ENCODE measurements at regions not wholly inside any gene's neighbourhood (a gene's known extent, or its start where the extent isn't known, plus 50 kb on each side); places are given as distances from the start of the nearest gene placed in this dataset.

DNA sequence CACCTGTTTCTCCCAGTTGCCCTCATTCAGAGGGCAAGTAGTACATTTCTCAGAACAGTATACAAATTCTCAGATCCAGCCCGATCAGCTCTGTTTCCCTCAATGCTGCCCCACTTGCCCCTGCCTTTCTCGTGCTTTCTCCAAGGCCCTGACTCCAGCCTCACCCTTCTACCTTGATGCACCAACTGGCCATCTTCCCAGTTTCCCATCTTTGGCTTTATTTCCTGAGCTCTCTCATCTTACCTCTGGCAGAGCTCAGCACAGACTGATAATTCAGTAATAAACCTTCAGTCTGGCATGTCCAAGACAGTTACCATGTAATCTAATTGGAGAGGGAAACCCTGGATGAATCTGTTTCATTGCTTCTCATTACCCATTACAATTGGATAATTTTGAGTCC is 184.5 kb upstream of the ISX start:
- Histone ChIP-seq H3K4me3 (no peak overlapping the region), H3K4me1 (no peaks in the 10 kb centered on the region), H3K27me3 (no peaks in the 10 kb centered on the region), H3K27ac (no peak overlapping the region), H3K36me3 (no peaks in the 10 kb centered on the region), H3K9me3 (no peaks in the 10 kb centered on the region)
- TF ChIP-seq, protein P1, sequence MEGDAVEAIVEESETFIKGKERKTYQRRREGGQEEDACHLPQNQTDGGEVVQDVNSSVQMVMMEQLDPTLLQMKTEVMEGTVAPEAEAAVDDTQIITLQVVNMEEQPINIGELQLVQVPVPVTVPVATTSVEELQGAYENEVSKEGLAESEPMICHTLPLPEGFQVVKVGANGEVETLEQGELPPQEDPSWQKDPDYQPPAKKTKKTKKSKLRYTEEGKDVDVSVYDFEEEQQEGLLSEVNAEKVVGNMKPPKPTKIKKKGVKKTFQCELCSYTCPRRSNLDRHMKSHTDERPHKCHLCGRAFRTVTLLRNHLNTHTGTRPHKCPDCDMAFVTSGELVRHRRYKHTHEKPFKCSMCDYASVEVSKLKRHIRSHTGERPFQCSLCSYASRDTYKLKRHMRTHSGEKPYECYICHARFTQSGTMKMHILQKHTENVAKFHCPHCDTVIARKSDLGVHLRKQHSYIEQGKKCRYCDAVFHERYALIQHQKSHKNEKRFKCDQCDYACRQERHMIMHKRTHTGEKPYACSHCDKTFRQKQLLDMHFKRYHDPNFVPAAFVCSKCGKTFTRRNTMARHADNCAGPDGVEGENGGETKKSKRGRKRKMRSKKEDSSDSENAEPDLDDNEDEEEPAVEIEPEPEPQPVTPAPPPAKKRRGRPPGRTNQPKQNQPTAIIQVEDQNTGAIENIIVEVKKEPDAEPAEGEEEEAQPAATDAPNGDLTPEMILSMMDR (IDR thresholded peaks at IDR 0.05): no peak
- no peak for TF ChIP-seq EP300 (IDR thresholded peaks at IDR 0.05; ENCODE audit: low read depth)
- TF ChIP-seq POLR2AphosphoS5 (IDR thresholded peaks at IDR 0.05): no peak
- no peak for TF ChIP-seq POLR2A (IDR thresholded peaks at IDR 0.05)
- intact Hi-C loops (cut with DNase I; ENCODE audit: low total_unique reads): no loop called here
- 75% methylated on average over 2 of the region's 2 CpGs; no CpG with 5 or more reads in 1 of the 2 donors for WGBS, 2 donors (ENCODE audit: low coverage in 1 of 2)
- in situ Hi-C loops (cut with MboI; ENCODE audit: low pct_ligation_motif_present in 1 of 4, low pct_unique_long_range_greater_than_20kb in 1 of 4, low sequenced_read_pairs in 3 of 4): no loop called here
- DNase-seq: no peak

DNA sequence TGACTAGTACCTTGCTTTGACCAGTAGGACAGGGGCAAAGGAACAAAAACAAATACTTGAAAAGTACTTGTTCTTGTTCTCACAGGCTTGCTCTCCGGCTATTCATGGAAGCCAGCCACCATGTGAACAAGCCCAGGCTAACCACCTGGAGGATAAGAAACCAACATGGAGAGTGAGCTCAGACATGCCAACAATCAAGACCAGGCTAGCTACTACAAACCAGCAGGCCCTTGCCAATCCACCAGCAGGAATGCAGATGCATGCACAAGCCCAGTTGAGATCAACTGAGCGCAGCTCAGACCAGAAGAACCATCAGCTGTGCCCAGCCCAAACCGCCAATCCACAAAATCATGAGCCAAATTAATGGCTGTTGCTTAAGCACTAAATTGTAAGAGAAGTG is 180.1 kb upstream of the ISX start:
- TF ChIP-seq POLR2AphosphoS5 (IDR thresholded peaks at IDR 0.05): no peak
- Histone ChIP-seq H3K36me3 (no peaks in the 10 kb centered on the region), H3K27ac (no peak overlapping the region), H3K4me3 (no peak overlapping the region), H3K4me1 (no peaks in the 10 kb centered on the region), H3K27me3 (no peaks in the 10 kb centered on the region), H3K9me3 (peaks cover 0 to 11% of the 10 kb centered on the region in 2 donors)
- in situ Hi-C loops (cut with MboI; ENCODE audit: low pct_ligation_motif_present in 1 of 4, low pct_unique_long_range_greater_than_20kb in 1 of 4, low sequenced_read_pairs in 3 of 4): no loop called here
- no peak for DNase-seq
- intact Hi-C loops (cut with DNase I; ENCODE audit: low total_unique reads): no loop called here
- 79 to 89% methylated on average over 2 to 3 of the region's 3 CpGs for WGBS, 2 donors (ENCODE audit: low coverage in 1 of 2)

DNA sequence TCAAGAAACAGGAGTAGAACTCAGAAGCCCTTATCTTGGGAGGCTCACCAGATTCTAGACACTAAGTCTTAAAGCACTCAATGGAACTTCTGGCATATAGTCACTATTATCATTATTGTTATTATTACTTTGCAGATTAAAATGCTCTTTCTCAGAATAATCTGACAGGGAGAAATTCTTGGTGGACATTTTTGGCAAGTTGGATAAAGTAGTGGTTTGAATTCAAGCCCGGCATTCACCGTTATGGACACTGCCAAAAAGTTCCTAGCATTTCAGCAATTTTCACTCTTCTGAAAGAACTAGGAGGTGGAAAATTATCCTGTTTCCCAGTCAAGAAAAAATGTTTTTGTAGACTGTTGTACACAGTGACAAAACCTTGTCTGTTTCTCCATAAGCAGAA is 179.6 kb upstream of the ISX start:
- no peak for DNase-seq
- H3K36me3 ChIP-seq: no peaks in the 10 kb centered on the region
- peaks cover 0 to 11% of the 10 kb centered on the region in 2 donors for H3K9me3 ChIP-seq
- no peak overlapping the region for H3K4me3 ChIP-seq
- TF ChIP-seq POLR2AphosphoS5 (IDR thresholded peaks at IDR 0.05) (no peak), POLR2A (IDR thresholded peaks at IDR 0.05) (no peak), EP300 (IDR thresholded peaks at IDR 0.05; ENCODE audit: low read depth) (no peak)
- TF ChIP-seq, protein P1 (IDR thresholded peaks at IDR 0.05): no peak
- no peaks in the 10 kb centered on the region for H3K27me3 ChIP-seq
- intact Hi-C loops (cut with DNase I; ENCODE audit: low total_unique reads): no loop called here
- H3K4me1 ChIP-seq: no peaks in the 10 kb centered on the region
- 70 to 79% methylated on average over 2 of the region's 2 CpGs for WGBS, 2 donors (ENCODE audit: low coverage in 1 of 2)
- in situ Hi-C loops (cut with MboI; ENCODE audit: low pct_ligation_motif_present in 1 of 4, low pct_unique_long_range_greater_than_20kb in 1 of 4, low sequenced_read_pairs in 3 of 4): no loop called here
- no peak overlapping the region for H3K27ac ChIP-seq

DNA sequence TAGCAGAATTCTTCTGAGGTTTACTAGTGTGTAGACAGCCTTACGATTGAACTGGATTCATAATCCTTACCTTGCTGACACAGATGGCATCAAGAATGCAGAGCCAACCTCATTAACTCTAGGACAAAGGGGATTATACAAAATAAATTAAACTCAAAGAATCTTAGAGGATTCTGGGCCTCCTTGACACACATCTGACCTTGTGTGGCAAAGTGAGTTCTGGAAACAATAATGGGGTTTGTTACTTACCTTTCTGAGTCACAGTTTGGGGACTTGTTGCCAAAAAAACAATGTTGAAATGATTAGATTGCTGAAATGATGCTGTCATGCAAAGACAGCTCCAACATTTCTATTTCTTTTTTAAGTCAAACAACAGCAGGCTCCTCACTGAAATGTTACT is 179.1 kb upstream of the ISX start:
- TF ChIP-seq POLR2AphosphoS5 (IDR thresholded peaks at IDR 0.05) (no peak), POLR2A (IDR thresholded peaks at IDR 0.05) (no peak), EP300 (IDR thresholded peaks at IDR 0.05; ENCODE audit: low read depth) (no peak)
- TF ChIP-seq, protein P1 (IDR thresholded peaks at IDR 0.05): no peak
- H3K36me3 ChIP-seq: no peaks in the 10 kb centered on the region
- 67 to 79% methylated on average over 1 of the region's 1 CpG for WGBS, 2 donors (ENCODE audit: low coverage in 1 of 2)
- intact Hi-C loops (cut with DNase I; ENCODE audit: low total_unique reads) (no loop called here), in situ Hi-C loops (cut with MboI; ENCODE audit: low pct_ligation_motif_present in 1 of 4, low pct_unique_long_range_greater_than_20kb in 1 of 4, low sequenced_read_pairs in 3 of 4) (no loop called here)
- no peak overlapping the region for H3K27ac ChIP-seq
- peaks cover 0 to 11% of the 10 kb centered on the region in 2 donors for H3K9me3 ChIP-seq
- no peaks in the 10 kb centered on the region for H3K4me1 ChIP-seq
- DNase-seq: no peak
- no peaks in the 10 kb centered on the region for H3K27me3 ChIP-seq
- no peak overlapping the region for H3K4me3 ChIP-seq

DNA sequence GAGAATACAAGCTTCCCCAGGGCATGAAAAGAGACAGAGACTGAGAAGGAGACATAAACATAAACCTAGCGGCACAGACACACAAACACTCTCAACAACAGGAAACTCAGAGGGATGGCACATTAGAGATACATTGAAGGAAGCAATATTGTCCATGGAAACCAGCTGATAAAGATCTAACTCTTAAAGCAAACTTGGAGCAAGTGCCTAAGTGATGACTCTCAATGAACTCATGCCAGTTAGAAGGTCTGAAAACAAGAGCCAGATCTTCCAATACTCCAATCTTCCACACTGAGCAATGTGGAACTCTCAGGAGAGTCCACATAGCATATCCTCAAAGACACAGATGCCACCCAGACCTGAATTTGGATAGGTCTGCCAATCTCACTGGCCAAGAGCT is 168.8 kb upstream of the ISX start:
- H3K9me3 ChIP-seq: no peaks in the 10 kb centered on the region
- no peaks in the 10 kb centered on the region for H3K36me3 ChIP-seq
- WGBS, 2 donors (ENCODE audit: low coverage in 1 of 2): 67 to 77% methylated on average over 1 of the region's 1 CpG
- H3K27ac ChIP-seq: no peak overlapping the region
- H3K4me3 ChIP-seq: no peak overlapping the region
- no peaks in the 10 kb centered on the region for H3K27me3 ChIP-seq
- intact Hi-C loops (cut with DNase I; ENCODE audit: low total_unique reads): no loop called here
- H3K4me1 ChIP-seq: no peaks in the 10 kb centered on the region
- in situ Hi-C loops (cut with MboI; ENCODE audit: low pct_ligation_motif_present in 1 of 4, low pct_unique_long_range_greater_than_20kb in 1 of 4, low sequenced_read_pairs in 3 of 4): no loop called here
- no peak for DNase-seq
- TF ChIP-seq EP300 (IDR thresholded peaks at IDR 0.05; ENCODE audit: low read depth) (no peak), POLR2A (IDR thresholded peaks at IDR 0.05) (no peak), POLR2AphosphoS5 (IDR thresholded peaks at IDR 0.05) (no peak)
- TF ChIP-seq, protein P1 (IDR thresholded peaks at IDR 0.05): no peak
